ENCODE measurements at regions not wholly inside any gene's neighbourhood (a gene's known extent, or its start where the extent isn't known, plus 50 kb on each side); places are given as distances from the start of the nearest gene placed in this dataset.

GRCh38 chr11:115049796-115050195 lies 371.5 kb downstream of the NXPE2 start:
- Mint-ChIP-seq H3K9me3 (peaks cover 73% of the 10 kb centered on the region), H3K27ac (no peak overlapping the region), H3K27me3 (ENCODE audit: insufficient read depth) (no peaks in the 10 kb centered on the region), H3K36me3 (ENCODE audit: low read depth) (no peaks in the 10 kb centered on the region), H3K4me1 (ENCODE audit: low read depth) (no peaks in the 10 kb centered on the region), H3K4me3 (no peak overlapping the region)
- no peak for DNase-seq
- no peak for TF ChIP-seq CTCF (IDR thresholded peaks at IDR 0.05)

GRCh38 chr11:115050756-115051155 lies 372.4 kb downstream of the NXPE2 start:
- H3K9me3 Mint-ChIP-seq, result peaks cover 68% of the 10 kb centered on the region
- no peaks in the 10 kb centered on the region for H3K4me1 Mint-ChIP-seq (ENCODE audit: low read depth)
- H3K27ac Mint-ChIP-seq, result no peak overlapping the region
- no peak for DNase-seq
- H3K36me3 Mint-ChIP-seq (ENCODE audit: low read depth), result no peaks in the 10 kb centered on the region
- H3K4me3 Mint-ChIP-seq, result no peak overlapping the region
- H3K27me3 Mint-ChIP-seq (ENCODE audit: insufficient read depth), result no peaks in the 10 kb centered on the region
- TF ChIP-seq CTCF (IDR thresholded peaks at IDR 0.05), result no peak

- no peak overlapping the region for H3K4me3 Mint-ChIP-seq
- no peak overlapping the region for H3K27ac Mint-ChIP-seq
- no peak for TF ChIP-seq CTCF (IDR thresholded peaks at IDR 0.05)
- H3K9me3 Mint-ChIP-seq, result peaks cover 75% of the 10 kb centered on the region
- DNase-seq, result no peak
- peaks cover 6% of the 10 kb centered on the region; the same call in 1 of the 2 replicates for H3K36me3 Mint-ChIP-seq (ENCODE audit: low read depth)
- no peaks in the 10 kb centered on the region for H3K27me3 Mint-ChIP-seq (ENCODE audit: insufficient read depth)
- no peaks in the 10 kb centered on the region for H3K4me1 Mint-ChIP-seq (ENCODE audit: low read depth)
Observed at GRCh38 chr11:115051938-115052590, 373.7 kb downstream of the NXPE2 start.

GRCh38 chr11:115052601-115053000 lies 374.3 kb downstream of the NXPE2 start:
- Mint-ChIP-seq H3K27ac (no peak overlapping the region), H3K27me3 (ENCODE audit: insufficient read depth) (no peaks in the 10 kb centered on the region), H3K36me3 (ENCODE audit: low read depth) (peaks cover 11% of the 10 kb centered on the region; the same call in 1 of the 2 replicates), H3K4me3 (no peak overlapping the region), H3K9me3 (peaks cover 75% of the 10 kb centered on the region), H3K4me1 (ENCODE audit: low read depth) (no peaks in the 10 kb centered on the region)
- DNase-seq, result no peak
- TF ChIP-seq CTCF (IDR thresholded peaks at IDR 0.05), result no peak

- Mint-ChIP-seq H3K36me3 (ENCODE audit: low read depth) (peaks cover 11% of the 10 kb centered on the region; the same call in 1 of the 2 replicates), H3K4me1 (ENCODE audit: low read depth) (no peaks in the 10 kb centered on the region), H3K27ac (no peak overlapping the region), H3K4me3 (no peak overlapping the region), H3K27me3 (ENCODE audit: insufficient read depth) (no peaks in the 10 kb centered on the region), H3K9me3 (peaks cover 79% of the 10 kb centered on the region)
- no peak for TF ChIP-seq CTCF (IDR thresholded peaks at IDR 0.05)
- no peak for DNase-seq
Observed at GRCh38 chr11:115054570-115055538, 376.5 kb downstream of the NXPE2 start.

Measured in HFFc6 (cell line).